HG03378 (cell line): ENCODE measurements at regions not wholly inside any gene's neighbourhood (a gene's known extent, or its start where the extent isn't known, plus 50 kb on each side); places are given as distances from the start of the nearest gene placed in this dataset.

Experiments used
- ATAC-seq: cut with Tn5 transposase; IDR thresholded peaks from one replicate; pipeline ENCODE4 v1.9.1; 2021; ENCODE audit warnings: mild to moderate bottlenecking, moderate library complexity; ENCODE audit not compliant: unreplicated experiment

GRCh38 chr13:88526853-88527215, 855.7 kb downstream of the SLITRK5 start:
- ATAC-seq = no peak

- ATAC-seq = no peak
Measured at GRCh38 chr13:88541994-88542393, 870.8 kb downstream of the SLITRK5 start.

- no peak for ATAC-seq
Measured at GRCh38 chr13:88544836-88545235, 873.7 kb downstream of the SLITRK5 start.

GRCh38 chr13:88552966-88553365, 881.8 kb downstream of the SLITRK5 start:
- no peak for ATAC-seq

- ATAC-seq = no peak
Measured at GRCh38 chr13:88565566-88565965, 894.4 kb downstream of the SLITRK5 start.

- ATAC-seq = no peak
Measured at GRCh38 chr13:88585861-88586260, 914.7 kb downstream of the SLITRK5 start.

- ATAC-seq = no peak
Measured at GRCh38 chr13:88586263-88586662, 915.1 kb downstream of the SLITRK5 start.

GRCh38 chr13:88590574-88590973, 919.4 kb downstream of the SLITRK5 start:
- no peak for ATAC-seq

GRCh38 chr13:88592105-88592504, 920.9 kb downstream of the SLITRK5 start:
- ATAC-seq = no peak

GRCh38 chr13:88601949-88602348, 930.8 kb downstream of the SLITRK5 start:
- no peak for ATAC-seq

- no peak for ATAC-seq
Measured at GRCh38 chr13:88602786-88603777, 931.9 kb downstream of the SLITRK5 start.

GRCh38 chr13:88617176-88617575, 946.0 kb downstream of the SLITRK5 start:
- ATAC-seq = no peak

GRCh38 chr13:88622362-88622973, 951.3 kb downstream of the SLITRK5 start:
- ATAC-seq = no peak

GRCh38 chr13:88623150-88623549, 952.0 kb downstream of the SLITRK5 start:
- no peak for ATAC-seq

GRCh38 chr13:88627071-88627470, 955.9 kb downstream of the SLITRK5 start:
- no peak for ATAC-seq

GRCh38 chr13:88628882-88629281, 957.7 kb downstream of the SLITRK5 start:
- ATAC-seq = no peak

- no peak for ATAC-seq
Measured at GRCh38 chr13:88637935-88638334, 966.8 kb downstream of the SLITRK5 start.

- no peak for ATAC-seq
Measured at GRCh38 chr13:88643233-88643632, 972.1 kb downstream of the SLITRK5 start.

GRCh38 chr13:88648598-88649373, 977.6 kb downstream of the SLITRK5 start:
- no peak for ATAC-seq

GRCh38 chr13:88649855-88650254, 978.7 kb downstream of the SLITRK5 start:
- no peak for ATAC-seq

- no peak for ATAC-seq
Measured at GRCh38 chr13:88651531-88651930, 980.4 kb downstream of the SLITRK5 start.
